Motor neuron (in vitro differentiated cells): ENCODE measurements at regions not wholly inside any gene's neighbourhood (a gene's known extent, or its start where the extent isn't known, plus 50 kb on each side); places are given as distances from the start of the nearest gene placed in this dataset.

Source experiments
- ATAC-seq, 8 experiments: fragments of 200-7000 bp; cut with Tn5 transposase; replicated peaks in 6 of 8; 2 replicates each; pipeline ENCODE4 v1.8.0; 2021; ENCODE audit warnings: mild to moderate bottlenecking in 8 of 8, moderate library complexity in 8 of 8
- H3K27ac ChIP-seq, 2 donors: fragments of 250-450 bp; sonication (Bioruptor Pico); 2 replicates each; pipeline ENCODE4 v1.9.0; 2021; ENCODE audit warnings: antibody characterized with exemption in 2 of 2, mild to moderate bottlenecking in 2 of 2, moderate library complexity in 1 of 2
- H3K4me1 ChIP-seq, 2 donors: fragments of 250-450 bp; sonication (Bioruptor Pico); replicated peaks in 1 of 2; 2 replicates each; pipeline ENCODE4 v1.6.1; 2021; ENCODE audit warnings: antibody characterized with exemption in 2 of 2, mild to moderate bottlenecking in 2 of 2, moderate library complexity in 1 of 2
- H3K4me3 ChIP-seq, 5 donors: fragments of 250-450 bp; sonication (Bioruptor Pico); 2 replicates each; pipeline ENCODE4 v1.9.0; 2021; ENCODE audit warnings: antibody characterized with exemption in 5 of 5, mild to moderate bottlenecking in 5 of 5, moderate library complexity in 4 of 5
- WGBS, 10 experiments: fragments of 450-650 bp; shearing (Covaris generic); methylation state at CpG; one replicate each; pipeline ENCODE4 v1.0.0; 2022; 5-methylcytosine and 5-hydroxymethylcytosine counted together
- in situ Hi-C, 9 experiments: fragments of 400-800 bp; cut with MboI; loops; one replicate each; pipeline ENCODE4 v1.15.0; 2021; ENCODE audit warnings: low sequenced_read_pairs in 9 of 9, low pct_unique_long_range_greater_than_20kb in 2 of 9; ENCODE audit not compliant: unreplicated experiment in 9 of 9

DNA sequence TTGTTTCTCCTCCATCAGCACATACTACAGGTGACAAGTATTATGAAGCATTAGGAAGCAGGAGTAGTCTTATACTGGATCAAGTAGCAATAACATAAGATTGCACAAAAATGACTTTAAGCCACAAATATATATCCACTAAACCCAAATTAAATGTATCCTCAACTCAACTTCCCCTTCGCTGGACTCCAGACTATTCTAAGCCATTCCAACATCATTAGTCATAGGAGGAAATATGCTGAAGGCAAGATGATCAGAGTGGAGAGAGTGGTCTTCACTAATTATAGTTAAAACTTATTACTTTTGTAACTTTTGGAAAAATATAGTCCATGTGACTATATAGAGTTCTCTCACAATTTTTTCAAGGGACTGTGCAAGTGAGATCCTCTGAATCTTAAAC lies 390.7 kb upstream of the ZP4 start:
- Histone ChIP-seq H3K27ac (no peak overlapping the region), H3K4me1 (no peaks in the 10 kb centered on the region), H3K4me3 (no peak overlapping the region)
- ATAC-seq = no peak
- 0 to 100% (median 92%) methylated on average over 1 of the region's 1 CpG; no CpG with 5 or more reads in 3 of the 10 experiments for WGBS, 10 experiments
- in situ Hi-C loops = no loop called here

DNA sequence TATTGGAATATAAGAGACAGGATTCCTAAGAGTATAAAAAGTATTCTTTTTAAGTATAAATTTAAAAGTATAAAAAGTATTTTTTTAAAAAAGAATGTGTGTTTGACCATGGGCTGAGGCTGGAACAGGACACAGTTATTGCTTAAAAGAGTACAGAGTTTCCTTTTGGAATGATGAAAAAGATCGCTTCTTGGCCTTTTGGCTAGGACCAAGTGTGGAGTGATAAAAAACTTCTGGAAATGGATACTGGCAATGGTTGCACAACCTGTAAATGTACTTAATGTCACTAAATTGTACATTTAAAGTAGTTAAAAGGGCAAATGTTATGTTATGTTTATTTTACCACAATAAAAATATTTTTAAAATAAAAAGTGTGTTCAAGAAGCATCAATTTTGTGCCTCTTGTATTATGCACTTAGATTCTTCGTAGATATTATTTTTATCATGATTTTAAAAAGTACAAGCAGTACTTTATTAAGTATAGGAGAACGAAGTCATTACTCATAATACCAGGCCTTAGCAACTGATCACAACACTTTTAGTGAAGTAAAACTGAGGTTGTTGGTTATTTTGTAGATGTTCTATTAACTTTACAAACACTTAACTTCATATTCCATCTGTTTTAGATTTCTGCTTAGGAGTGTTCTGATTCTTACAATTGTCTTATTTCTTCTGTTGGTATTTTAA lies 389.1 kb upstream of the ZP4 start:
- WGBS, 10 experiments = 6 to 100% (median 76%) methylated on average over 1 to 3 of the region's 3 CpGs; no CpG with 5 or more reads in 1 of the 10 experiments
- no peak overlapping the region for H3K4me3 ChIP-seq
- no peak overlapping the region for H3K27ac ChIP-seq
- in situ Hi-C loops = no loop called here
- no peaks in the 10 kb centered on the region for H3K4me1 ChIP-seq
- no peak for ATAC-seq

DNA sequence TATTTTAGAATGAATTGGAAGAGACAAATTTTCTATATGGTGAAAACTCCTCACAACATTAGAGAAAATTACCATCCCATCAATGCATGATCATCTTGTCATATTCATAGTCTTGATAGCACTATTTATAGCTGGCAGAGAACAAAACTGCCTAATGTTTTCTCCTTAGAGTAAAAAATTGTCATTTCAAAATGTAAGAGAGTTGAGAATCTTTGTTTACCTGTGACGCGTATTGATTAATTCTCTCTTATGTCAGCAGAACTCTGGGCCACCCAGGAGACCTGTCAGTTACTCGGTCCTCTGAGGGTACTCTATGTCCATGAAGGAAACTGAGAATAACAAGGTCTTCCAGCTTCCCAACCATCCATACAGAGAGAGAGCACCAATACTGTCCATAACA lies 381.4 kb upstream of the ZP4 start:
- in situ Hi-C loops = loop anchor here in 1 of 9 experiments (25.0 kb wide), 1 partner anchor 690 kb away; no protein-coding TSS in a partner anchor
- Histone ChIP-seq H3K4me3 (no peak overlapping the region), H3K4me1 (no peaks in the 10 kb centered on the region), H3K27ac (no peak overlapping the region)
- 33 to 100% (median 89%) methylated on average over 2 to 3 of the region's 3 CpGs; no CpG with 5 or more reads in 1 of the 10 experiments for WGBS, 10 experiments
- no peak for ATAC-seq

DNA sequence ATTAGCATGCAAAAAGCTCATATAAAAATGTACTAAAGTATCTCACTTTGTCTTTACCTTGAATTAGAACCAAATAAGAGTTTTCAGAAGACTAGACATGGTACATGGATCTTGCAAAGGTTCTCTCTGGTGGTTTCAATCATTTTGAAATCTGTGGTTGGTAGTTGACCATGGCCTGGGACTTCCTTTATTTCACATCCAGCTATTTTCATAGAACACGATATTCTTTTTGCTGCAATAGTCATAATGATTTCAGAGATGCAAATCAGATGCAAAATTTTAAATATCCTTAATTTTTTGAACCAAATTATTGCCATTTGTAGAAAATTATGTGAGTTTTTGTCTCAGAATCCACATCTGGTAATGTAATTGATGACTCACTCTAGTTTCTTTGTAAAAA lies 375.1 kb upstream of the ZP4 start:
- 0 to 100% (median 44%) methylated on average over 1 of the region's 1 CpG; no CpG with 5 or more reads in 1 of the 10 experiments for WGBS, 10 experiments
- ATAC-seq = no peak
- H3K4me1 ChIP-seq = no peaks in the 10 kb centered on the region
- in situ Hi-C loops = loop anchor here in 1 of 9 experiments (25.0 kb wide), 1 partner anchor 696 kb away; no protein-coding TSS in a partner anchor
- no peak overlapping the region for H3K4me3 ChIP-seq
- H3K27ac ChIP-seq = no peak overlapping the region

DNA sequence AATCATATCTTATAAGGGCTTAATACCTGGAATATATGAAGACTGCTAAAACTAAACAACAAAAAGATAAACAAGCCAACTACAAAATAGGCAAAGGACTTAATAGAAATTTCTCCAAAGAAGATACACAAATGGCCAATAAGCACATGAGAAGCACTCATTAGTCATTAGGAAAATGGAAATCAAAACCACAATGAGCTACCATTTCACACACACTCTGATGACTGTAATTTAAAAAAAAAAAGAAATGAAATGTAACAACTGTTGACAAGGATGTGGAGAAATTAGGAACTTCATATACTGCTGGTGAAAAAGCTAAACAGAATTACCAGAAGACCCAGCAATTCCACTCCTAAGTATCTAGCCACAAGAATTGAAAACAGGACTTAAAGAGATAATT lies 374.2 kb upstream of the ZP4 start:
- no peak for ATAC-seq

DNA sequence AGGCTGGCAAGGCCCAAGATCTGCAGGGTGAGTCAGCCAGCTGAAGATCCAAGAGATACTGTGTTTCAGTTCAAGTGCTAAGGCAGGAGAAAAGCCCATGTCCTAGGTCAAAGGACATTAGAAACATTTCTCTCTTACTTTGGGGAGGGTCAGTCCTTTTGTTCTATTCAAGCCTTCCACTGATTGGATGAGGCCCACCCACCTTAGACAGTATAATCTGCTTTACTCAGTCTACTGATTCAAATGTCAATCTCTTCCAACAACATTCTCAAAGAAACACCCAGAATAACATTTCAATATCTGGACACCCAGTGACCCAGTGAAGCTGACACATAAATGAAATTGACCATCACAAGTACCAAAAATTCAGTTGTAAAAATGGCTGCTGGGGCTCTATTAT lies 367.8 kb upstream of the ZP4 start:
- in situ Hi-C loops = loop anchor here in 1 of 9 experiments (25.0 kb wide), 1 partner anchor 704 kb away; no protein-coding TSS in a partner anchor
- H3K4me3 ChIP-seq = no peak overlapping the region
- H3K27ac ChIP-seq = no peak overlapping the region
- H3K4me1 ChIP-seq = peaks cover 0 to 31% of the 10 kb centered on the region in 2 donors
- no peak for ATAC-seq

More for the DNA sequence above, 374.2 kb upstream of the ZP4 start:
- Histone ChIP-seq H3K27ac (no peak overlapping the region), H3K4me3 (no peak overlapping the region), H3K4me1 (no peaks in the 10 kb centered on the region)
- in situ Hi-C loops = loop anchor here in 1 of 9 experiments (25.0 kb wide), 1 partner anchor 697 kb away; no protein-coding TSS in a partner anchor

DNA sequence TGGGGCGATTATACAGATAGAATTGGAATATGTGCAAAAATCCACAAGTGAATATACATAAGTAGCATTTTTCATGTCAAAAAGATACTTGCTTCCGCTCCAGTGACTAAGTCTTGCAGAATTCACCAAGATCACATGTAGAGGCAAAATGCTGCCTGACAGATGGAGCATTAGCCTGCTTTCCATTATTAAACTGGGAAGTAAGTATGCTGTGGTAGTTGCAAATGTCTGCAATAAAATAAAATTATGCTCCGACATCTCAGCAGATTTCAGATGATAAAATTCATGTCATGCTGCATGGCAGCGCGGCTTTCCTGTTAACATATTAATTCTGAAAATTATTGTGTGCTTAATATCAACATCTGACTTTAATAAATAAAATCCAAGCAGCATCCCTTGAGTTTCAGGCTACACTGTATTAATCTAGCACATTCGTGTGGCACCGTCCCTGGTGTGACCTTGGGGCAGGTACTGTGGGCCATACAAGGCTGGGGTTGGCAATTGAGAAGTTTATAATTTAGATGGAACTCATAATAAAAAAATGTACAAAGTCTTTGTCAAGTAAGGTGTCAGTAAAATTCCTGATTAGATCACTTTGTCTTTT lies 366.4 kb upstream of the ZP4 start:
- Histone ChIP-seq H3K4me3 (no peak overlapping the region), H3K4me1 (peaks cover 0 to 31% of the 10 kb centered on the region in 2 donors), H3K27ac (no peak overlapping the region)
- in situ Hi-C loops = loop anchor here in 1 of 9 experiments (25.0 kb wide), 1 partner anchor 705 kb away; no protein-coding TSS in a partner anchor
- 0 to 80% (median 51%) methylated on average over 2 to 7 of the region's 7 CpGs for WGBS, 10 experiments
- ATAC-seq = peak; percentile 24 to 90 (median 60)

DNA sequence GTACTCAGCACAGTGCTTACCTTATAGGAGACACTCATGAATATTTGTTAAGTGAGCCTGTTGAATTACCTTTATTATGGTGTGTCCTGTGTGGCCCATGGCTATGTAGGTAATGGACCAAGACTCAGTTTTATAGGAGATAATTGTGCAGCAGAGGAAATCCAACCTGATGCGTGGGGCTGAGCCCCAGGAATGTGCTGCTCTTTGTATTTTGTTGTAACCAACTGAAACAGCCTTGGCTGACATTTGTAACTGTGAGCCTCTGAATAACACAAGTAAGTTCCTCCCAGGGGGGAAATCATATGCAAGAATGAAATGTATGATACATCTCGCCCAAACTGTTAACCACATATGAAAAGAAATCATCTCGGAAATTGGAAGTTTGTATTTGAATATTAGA lies 364.2 kb upstream of the ZP4 start:
- ATAC-seq = peak in 2 of 8 experiments; percentile 23 to 28
- 0 to 80% (median 46%) methylated on average over 1 to 3 of the region's 3 CpGs; no CpG with 5 or more reads in 1 of the 10 experiments for WGBS, 10 experiments
- Histone ChIP-seq H3K4me1 (peaks cover 0 to 31% of the 10 kb centered on the region in 2 donors), H3K4me3 (no peak overlapping the region), H3K27ac (no peak overlapping the region)
- in situ Hi-C loops = loop anchor here in 1 of 9 experiments (25.0 kb wide), 1 partner anchor 707 kb away; no protein-coding TSS in a partner anchor

DNA sequence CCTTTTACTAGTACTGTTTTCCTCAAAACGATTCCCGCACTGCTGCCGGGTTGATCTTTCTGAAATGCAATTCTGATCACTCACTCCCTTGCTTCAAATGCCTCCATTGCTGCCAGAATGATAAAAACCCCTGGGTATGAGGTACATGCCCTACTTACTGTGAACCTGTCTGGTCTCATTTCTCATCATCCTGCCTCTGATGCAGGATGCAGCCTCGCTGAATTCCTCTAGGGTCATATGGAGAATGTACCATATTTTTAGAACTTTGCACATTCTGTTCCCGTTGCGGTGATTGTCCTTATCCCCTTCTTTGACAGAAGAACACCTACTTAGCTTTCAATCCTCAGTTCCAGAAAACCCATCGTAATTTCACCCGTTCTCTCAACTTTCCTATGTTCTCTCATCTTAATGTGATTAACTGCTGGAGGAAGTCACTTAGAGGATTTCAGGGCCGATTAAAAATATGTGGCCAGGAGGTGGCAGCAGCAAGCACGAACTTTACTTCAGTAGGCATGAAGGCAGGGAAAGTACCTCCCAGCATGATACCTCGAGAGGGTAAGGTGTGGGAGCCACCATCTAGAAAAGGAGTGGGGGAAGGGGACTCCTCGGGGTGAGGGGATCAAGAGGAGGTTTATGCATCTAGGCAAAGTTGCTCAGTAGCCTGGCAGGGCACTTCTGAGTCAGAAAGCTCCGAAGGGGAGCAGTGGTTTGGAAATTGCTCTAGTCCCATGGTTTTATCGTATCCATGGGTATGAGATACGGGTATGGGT lies 361.5 kb upstream of the ZP4 start:
- Histone ChIP-seq H3K4me3 (no peak overlapping the region), H3K4me1 (peaks cover 0 to 25% of the 10 kb centered on the region in 2 donors), H3K27ac (no peak overlapping the region)
- in situ Hi-C loops = loop anchor here in 1 of 9 experiments (25.0 kb wide), 1 partner anchor 710 kb away; no protein-coding TSS in a partner anchor
- WGBS, 10 experiments = 34 to 74% (median 63%) methylated on average over 1 to 12 of the region's 15 CpGs
- ATAC-seq = peak in 7 of 8 experiments; percentile 31 to 87 (median 65)

DNA sequence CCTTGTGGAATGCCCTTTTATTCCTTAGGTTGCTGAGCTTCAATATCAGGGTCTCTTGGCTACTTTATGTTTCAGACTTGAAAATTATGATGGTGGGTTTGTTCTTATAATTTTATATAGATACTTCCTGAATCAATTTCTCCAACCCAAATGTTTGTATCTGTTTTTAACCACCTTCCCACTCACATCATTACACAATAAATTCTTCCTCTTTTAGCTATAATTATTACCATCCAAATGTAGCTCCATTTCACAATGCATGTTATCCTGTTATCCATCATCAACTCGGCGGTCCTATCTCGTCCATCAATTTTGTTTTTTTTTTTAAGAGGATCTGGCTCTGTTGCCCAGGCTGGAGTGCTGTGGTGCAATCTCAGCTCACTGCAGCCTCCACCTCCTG lies 357.6 kb upstream of the ZP4 start:
- no peak for ATAC-seq

DNA sequence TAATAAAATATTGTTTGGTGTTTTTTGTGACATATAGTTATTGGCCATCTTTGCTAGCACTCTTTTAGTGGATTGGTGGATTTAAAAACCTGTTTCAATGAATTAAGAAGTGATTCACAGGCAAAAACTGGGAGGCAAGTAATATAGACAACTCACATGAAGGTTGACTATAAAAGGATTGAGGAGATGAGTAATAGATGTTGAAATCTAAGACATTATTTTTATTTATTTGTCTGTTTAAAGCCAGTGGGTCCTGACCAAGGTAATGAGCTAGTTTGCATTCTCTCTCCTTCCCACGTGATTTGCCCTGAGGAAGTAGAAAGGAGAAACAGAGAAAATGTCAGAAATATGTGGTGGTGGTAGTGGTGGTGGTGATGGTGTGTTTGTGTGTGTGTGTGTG lies 351.5 kb upstream of the ZP4 start:
- in situ Hi-C loops = no loop called here
- H3K4me1 ChIP-seq = no peaks in the 10 kb centered on the region
- H3K4me3 ChIP-seq = no peak overlapping the region
- ATAC-seq = no peak
- no peak overlapping the region for H3K27ac ChIP-seq
- 0 to 100% (median 80%) methylated on average over 1 of the region's 1 CpG; no CpG with 5 or more reads in 2 of the 10 experiments for WGBS, 10 experiments

More for the DNA sequence above, 357.6 kb upstream of the ZP4 start:
- 0 to 98% (median 80%) methylated on average over 1 to 3 of the region's 3 CpGs; no CpG with 5 or more reads in 1 of the 10 experiments for WGBS, 10 experiments
- H3K27ac ChIP-seq = no peak overlapping the region
- H3K4me3 ChIP-seq = no peak overlapping the region
- in situ Hi-C loops = no loop called here
- H3K4me1 ChIP-seq = no peaks in the 10 kb centered on the region

DNA sequence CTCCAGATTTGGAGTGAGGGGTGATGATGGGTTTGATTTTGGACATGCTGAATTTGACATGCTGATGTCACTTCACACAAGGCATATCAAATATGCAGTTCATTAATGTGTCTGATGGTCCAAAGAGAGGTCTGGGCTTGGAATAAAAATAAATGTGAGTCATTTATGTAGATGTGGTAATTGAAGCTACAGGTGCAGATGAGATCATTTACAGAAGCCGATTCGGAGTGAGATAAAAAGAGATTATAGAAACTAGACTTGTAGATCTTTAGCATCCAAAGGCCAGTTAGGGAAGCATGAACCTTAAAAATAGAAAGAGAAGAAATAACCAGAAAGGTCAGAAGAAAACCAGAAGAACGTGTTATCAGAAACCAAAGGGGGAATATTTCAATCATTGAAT lies 350.9 kb upstream of the ZP4 start:
- no peaks in the 10 kb centered on the region for H3K4me1 ChIP-seq
- H3K4me3 ChIP-seq = no peak overlapping the region
- H3K27ac ChIP-seq = no peak overlapping the region
- peak in 1 of 8 experiments; percentile 29 for ATAC-seq
- 4 to 90% (median 81%) methylated on average over 3 of the region's 3 CpGs for WGBS, 10 experiments
- in situ Hi-C loops = no loop called here

DNA sequence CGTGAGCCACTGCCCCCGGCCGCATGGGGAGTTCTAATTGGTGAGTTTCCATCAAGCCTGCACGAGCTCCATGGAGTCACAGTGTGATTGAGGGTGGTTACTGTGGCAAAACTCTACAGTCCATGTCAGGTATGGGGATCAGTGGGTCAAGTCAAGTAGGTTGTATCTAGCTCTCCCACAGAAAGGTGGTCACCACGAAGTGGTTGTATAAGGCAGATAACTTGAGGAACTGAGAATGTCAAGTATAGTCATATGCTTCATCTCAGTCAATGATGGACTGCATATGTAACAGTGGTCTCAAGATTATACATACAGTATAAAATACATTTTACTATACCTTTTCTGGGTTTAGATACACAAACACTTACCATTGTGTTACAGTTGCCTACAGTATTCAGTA lies 348.6 kb upstream of the ZP4 start:
- no peak for ATAC-seq
- H3K4me1 ChIP-seq = no peaks in the 10 kb centered on the region
- WGBS, 10 experiments = 0 to 97% (median 80%) methylated on average over 1 to 5 of the region's 5 CpGs; no CpG with 5 or more reads in 5 of the 10 experiments
- in situ Hi-C loops = no loop called here
- no peak overlapping the region for H3K27ac ChIP-seq
- H3K4me3 ChIP-seq = no peak overlapping the region
